Endothelial cell of umbilical vein (primary cell): ENCODE measurements at regions not wholly inside any gene's neighbourhood (a gene's known extent, or its start where the extent isn't known, plus 50 kb on each side); places are given as distances from the start of the nearest gene placed in this dataset.
"Not testable (repeated sequence)": the region's sequence is repeated elsewhere in the genome, so short reads cannot be mapped to it uniquely, and the experiment has no call there.

Experiments used
- CTCF ChIP-seq, 2 donors: IDR thresholded peaks; 1 replicate in 1 of 2; 2 replicates in 1 of 2; pipeline ENCODE4 v1.5.1; 2011; ENCODE audit warnings: low read length in 2 of 2, mild to moderate bottlenecking in 2 of 2, moderate library complexity in 2 of 2, control low read depth in 1 of 2, inconsistent platforms in 1 of 2, low read depth in 1 of 2; ENCODE audit not compliant: insufficient read depth in 1 of 2; ENCODE audit errors: extremely low read depth in 1 of 2
- MYC ChIP-seq: IDR thresholded peaks from one replicate; pipeline ENCODE4 v1.6.1; 2011; ENCODE audit warnings: mild to moderate bottlenecking, low read depth, low read length
- POLR2AphosphoS5 ChIP-seq: IDR thresholded peaks from 2 replicates; pipeline ENCODE4 v1.6.1; 2012; ENCODE audit warnings: low read depth, mild to moderate bottlenecking, control low read depth, low read length, moderate library complexity; ENCODE audit not compliant: insufficient read depth

- not testable (repeated sequence) for TF ChIP-seq CTCF (IDR thresholded peaks at IDR 0.05; ENCODE audit: extremely low read depth in 1 of 2, insufficient read depth in 1 of 2, low read depth in 1 of 2, low read length in 2 of 2); POLR2AphosphoS5; MYC
Observed at GRCh38 chr1:121469395-121469794, 284.6 kb downstream of the SRGAP2C start.
